ENCODE measurements at regions not wholly inside any gene's neighbourhood (a gene's known extent, or its start where the extent isn't known, plus 50 kb on each side); places are given as distances from the start of the nearest gene placed in this dataset.

DNA sequence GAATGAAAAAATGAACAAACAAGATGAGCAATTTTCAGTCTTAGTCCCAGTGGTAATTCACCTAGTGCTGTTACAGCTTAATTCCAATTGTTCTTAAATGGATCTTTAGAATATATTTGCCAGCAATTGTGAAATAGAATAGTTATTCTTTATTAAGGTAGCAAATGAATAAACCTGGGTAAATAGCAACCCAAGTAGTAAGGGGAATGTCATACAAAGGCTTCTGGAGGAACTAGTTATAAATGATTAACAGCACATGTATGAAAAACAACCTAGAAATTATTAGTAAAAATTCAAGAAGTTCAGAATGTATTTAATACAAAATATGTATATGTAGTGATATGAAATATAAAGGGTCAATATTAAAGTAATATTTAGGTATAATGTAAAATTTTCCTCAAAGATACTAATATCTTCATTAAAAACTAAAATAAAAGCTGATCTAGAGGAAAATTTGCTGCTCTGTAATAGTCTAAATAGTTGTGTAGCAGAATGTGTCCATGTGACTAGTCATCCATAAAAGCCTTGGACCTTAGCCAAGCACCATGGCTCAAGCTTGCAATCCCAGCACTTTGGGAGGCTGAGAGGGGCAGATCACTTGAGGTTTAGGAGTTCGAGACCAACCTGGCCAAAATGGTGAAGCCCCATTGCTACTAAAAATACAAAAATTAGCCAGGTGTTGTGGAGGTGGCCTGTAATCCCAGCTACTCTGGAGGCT lies 535.9 kb upstream of the ATXN8OS start:
- DNase-seq = no peak

GRCh38 chr13:69567514-69567913 lies 540.1 kb upstream of the ATXN8OS start:
- DNase-seq = no peak

- no peak for DNase-seq
Observed at GRCh38 chr13:69566104-69566716, 541.4 kb upstream of the ATXN8OS start.

DNA sequence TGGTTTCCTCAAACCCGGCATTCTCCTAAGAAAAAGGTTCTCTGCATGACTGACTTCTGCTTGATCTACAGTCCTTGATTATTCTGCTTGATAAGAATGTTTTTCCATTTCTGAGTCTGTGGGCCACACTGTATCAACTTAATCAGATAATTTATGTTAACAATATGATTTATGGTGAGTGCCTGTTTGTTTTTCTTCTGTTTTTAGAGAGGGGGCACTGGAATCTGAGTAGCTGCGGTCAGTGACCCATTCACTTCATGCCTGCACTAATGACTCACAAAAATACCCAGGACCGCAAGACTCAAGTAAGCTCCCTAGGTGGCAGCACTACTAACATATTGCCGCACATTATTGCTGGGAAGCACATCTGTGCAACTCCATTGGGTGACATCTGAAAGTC lies 542.3 kb upstream of the ATXN8OS start:
- DNase-seq = peak; percentile 13

- no peak for DNase-seq
Observed at GRCh38 chr13:69556540-69557196, 551.0 kb upstream of the ATXN8OS start.

DNA sequence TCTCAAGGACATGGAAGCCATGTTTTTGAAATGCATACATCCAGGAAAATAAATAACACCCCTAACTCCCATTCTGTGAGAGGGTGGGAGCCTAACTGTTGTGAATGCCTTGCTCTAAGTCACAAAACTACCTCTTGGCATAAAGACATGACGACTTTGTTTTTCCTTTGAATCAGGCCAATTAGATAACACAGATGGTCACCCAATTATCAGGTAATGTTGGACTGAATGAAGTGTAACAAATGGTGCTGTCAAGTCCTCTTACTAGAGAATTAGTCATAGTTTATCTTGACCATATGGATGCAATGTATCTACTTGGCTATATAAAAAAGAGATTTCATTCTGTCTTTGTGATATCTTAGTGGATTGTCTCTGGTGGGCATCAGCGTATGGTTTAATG lies 553.6 kb upstream of the ATXN8OS start:
- no peak for DNase-seq

- DNase-seq = no peak
Observed at GRCh38 chr13:69551193-69551592, 556.4 kb upstream of the ATXN8OS start.

GRCh38 chr13:69547780-69548179 lies 559.8 kb upstream of the ATXN8OS start:
- no peak for DNase-seq

GRCh38 chr13:69545551-69545950 lies 562.1 kb upstream of the ATXN8OS start:
- no peak for DNase-seq

DNA sequence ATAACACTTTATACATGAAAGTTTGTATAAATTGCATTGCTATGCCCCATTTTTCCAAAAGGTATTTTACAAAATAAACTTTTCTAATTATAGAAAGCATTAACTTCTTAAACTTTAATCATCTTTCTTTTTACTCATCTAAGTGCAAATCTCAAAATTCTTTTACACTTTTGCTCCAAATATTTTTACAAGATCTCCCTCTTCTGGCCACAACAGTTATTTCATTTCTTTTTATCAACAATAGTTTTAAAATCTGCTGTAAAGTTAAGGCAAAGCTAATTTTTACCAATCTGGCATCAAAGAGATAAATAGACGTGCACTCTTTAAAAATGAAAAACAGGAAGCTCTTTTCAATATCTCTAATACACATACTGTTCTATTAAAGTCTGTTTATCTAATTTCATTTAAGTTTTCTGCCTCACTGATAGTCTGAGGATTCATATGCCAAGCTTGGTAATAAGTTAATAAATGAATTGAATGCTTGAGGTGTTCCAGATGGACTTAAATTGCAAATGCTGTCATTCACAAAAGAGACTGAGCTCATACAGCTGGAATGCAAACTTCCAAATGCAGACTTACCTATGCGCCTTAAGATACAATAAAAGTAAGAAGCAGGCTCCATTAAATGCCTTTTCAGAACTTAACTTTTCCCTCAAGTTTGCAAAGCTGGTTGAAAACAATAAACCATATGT lies 583.0 kb upstream of the ATXN8OS start:
- no peak for DNase-seq

GRCh38 chr13:69496981-69497380 lies 610.6 kb upstream of the ATXN8OS start:
- DNase-seq = no peak

GRCh38 chr13:69495096-69495495 lies 612.5 kb upstream of the ATXN8OS start:
- DNase-seq = no peak

GRCh38 chr13:69487576-69487975 lies 620.0 kb upstream of the ATXN8OS start:
- no peak for DNase-seq

DNA sequence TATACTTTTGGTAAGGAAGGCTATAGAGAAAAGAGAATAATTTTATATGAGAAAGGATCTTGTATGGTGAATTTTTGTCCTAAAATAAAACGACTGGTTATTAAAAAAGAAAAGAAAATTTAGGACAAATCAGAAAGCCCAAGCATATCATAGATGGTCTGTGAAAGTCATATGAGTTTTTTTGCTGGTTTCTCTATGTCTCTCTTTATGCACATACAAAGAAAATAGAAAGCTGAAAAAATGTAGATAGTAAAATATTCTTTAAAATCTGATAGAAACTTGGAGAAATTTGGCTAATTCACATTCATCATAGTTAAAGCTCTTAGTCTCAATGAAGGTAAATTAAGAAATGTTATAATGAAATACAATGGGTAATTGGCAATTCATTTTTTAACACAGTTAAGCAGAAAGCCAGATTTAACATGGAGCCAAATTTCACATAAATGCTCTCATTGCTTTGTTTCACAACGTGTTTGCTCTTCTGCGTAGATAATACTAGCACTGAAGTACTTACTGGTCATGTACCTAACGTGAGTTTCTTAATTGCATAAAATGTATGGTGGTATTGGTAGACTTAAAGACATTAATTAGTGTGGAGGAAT lies 621.5 kb upstream of the ATXN8OS start:
- DNase-seq = no peak

DNA sequence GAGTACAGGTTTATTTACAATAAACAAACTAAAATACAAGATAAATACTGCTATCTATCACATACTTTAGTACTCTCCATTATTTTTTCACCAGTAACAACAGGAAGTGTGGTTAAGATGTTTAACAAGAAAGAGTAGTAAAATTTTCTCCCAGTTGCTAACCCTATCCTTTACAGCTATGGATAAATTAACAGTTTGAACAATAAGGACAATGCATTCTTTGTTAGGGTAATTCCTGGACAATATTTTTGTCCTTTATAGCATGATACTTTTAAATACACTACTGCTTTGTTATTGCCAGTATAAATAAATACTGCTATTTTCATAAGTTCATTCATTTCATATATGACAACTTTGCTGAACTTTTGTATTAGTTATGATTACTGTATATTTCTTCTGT lies 630.2 kb upstream of the ATXN8OS start:
- DNase-seq = no peak

- DNase-seq = no peak
Observed at GRCh38 chr13:69474011-69474685, 633.5 kb upstream of the ATXN8OS start.

- no peak for DNase-seq
Observed at GRCh38 chr13:69468624-69469023, 639.0 kb upstream of the ATXN8OS start.

DNA sequence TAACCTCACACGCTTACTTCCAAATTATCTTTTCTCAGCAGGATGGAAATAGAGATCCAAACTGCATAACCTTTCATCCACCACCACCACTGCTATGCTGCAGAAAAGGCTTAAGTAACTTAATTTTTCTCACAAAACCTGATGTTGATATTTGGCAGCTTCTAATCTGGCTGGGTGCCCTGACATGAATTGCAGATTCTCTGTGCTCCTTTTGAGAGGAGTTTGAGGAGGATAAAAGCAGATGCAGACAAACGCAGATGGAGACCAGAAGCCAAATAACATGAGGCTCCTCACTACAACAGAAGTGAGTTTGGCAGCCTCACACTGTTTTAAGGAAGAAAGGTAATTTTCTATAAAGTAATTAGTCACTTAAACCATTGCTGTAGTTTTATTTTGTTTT lies 646.2 kb upstream of the ATXN8OS start:
- no peak for DNase-seq

- DNase-seq = no peak
Observed at GRCh38 chr13:69459346-69459745, 648.3 kb upstream of the ATXN8OS start.

GRCh38 chr13:69458013-69458412 lies 649.6 kb upstream of the ATXN8OS start:
- DNase-seq = no peak

DNA sequence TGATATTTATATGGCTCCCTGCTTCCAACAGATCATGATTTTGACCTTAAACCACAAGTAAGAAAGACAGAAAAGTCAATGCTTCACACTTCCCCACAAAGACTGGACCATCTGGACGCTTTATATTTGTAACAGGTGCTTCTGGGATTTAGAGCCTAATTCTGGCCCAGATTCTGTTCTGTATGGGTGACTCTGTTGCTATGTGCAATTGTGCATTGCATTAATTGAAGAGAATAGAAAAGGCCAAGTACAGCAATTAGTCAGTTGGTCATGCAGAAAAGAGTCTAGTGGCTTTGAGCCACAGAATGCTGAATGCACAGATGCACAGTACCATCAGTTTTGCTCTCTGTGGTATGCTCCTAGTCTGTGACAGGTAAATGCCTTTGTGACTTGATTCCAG lies 657.4 kb upstream of the ATXN8OS start:
- no peak for DNase-seq

DNA sequence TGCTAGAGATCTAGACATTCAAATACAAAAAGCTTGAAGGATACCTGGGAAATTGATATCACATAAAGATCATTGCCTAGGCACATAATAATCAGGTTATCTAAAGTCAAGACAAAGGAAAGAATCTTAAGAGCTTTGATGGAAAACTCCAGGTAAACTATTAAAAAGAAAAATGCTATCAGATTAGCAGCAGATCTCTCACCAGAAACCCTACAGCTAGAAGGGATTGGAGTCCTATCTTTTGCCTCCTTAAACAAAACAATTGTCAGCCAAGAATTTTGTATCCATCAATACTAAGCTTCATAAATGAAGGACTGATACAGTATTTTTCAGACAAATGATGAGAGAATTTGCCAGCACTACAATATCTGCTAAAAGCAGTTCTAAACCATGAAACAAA lies 682.4 kb upstream of the ATXN8OS start:
- DNase-seq = no peak

DNA sequence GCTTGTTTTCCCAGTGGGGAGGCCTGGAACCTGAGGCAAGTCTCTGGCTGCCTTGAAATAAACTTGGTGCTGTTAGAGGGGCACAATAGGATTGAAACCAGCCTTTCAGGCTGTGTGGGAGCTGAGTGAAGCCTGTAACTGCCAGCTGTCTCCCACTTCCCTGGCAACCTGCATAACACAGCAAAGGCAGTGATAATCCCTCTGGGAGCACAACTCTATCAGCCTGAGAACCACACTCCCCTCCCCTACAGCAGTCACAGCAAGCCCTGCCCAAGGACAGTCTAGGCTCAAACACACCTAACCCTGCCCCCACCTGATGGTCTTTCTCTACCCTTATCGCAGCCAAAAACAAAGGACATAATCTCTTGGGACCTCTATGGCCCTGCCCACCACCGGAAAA lies 683.8 kb upstream of the ATXN8OS start:
- no peak for DNase-seq
